GM19395 (cell line): ENCODE measurements at regions not wholly inside any gene's neighbourhood (a gene's known extent, or its start where the extent isn't known, plus 50 kb on each side); places are given as distances from the start of the nearest gene placed in this dataset.

Experiments used
- ATAC-seq: cut with Tn5 transposase; IDR thresholded peaks from one replicate; pipeline ENCODE4 v1.9.1; 2021; ENCODE audit warnings: mild to moderate bottlenecking, moderate library complexity; ENCODE audit not compliant: unreplicated experiment

- no peak for ATAC-seq
Measured at GRCh38 chr6:120141601-120142000, 792.0 kb upstream of the MAN1A1 start.

GRCh38 chr6:120137492-120137891 lies 787.9 kb upstream of the MAN1A1 start:
- no peak for ATAC-seq

DNA sequence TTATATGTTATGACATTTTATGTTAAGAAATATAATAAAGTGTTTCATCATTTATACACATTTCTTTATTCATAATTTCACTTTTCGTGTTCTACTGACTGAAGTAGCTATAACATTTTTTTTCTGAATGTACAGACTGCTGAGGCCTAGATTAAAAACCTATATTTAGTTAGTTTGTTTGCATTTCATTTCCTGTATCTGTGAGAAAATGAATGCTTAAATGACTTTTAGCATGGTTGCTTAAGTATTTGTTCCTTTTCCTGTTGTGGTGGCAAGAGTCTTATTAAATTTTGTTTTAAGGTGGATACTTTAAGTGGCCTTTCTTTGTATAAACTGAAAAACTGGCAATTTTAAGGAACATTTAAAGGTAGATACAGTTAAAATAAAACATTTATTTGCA lies 779.7 kb upstream of the MAN1A1 start:
- ATAC-seq, result no peak

GRCh38 chr6:120122401-120122800 lies 772.8 kb upstream of the MAN1A1 start:
- ATAC-seq, result no peak

- ATAC-seq, result no peak
Measured at GRCh38 chr6:120116343-120116742, 766.8 kb upstream of the MAN1A1 start.

GRCh38 chr6:120112980-120113379 lies 763.4 kb upstream of the MAN1A1 start:
- ATAC-seq, result no peak

DNA sequence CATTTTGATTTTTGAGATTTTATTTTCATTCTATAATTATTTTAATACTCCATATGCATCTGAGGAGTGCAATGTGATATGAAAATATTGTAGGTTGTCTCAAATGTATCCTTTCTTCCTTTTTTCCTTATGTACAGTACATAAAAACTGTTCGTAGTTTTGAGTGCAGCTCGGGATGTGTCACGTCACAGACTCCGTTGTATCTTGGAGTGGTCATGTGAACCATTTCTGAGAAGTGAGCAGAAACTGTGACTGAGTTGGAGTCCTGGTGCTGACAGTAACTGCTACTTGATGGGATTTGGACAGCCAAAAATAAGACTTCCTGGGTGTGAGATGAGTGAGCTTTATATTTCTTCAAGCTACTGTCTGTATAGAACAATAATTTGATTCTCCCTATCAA lies 761.4 kb upstream of the MAN1A1 start:
- ATAC-seq, result no peak

DNA sequence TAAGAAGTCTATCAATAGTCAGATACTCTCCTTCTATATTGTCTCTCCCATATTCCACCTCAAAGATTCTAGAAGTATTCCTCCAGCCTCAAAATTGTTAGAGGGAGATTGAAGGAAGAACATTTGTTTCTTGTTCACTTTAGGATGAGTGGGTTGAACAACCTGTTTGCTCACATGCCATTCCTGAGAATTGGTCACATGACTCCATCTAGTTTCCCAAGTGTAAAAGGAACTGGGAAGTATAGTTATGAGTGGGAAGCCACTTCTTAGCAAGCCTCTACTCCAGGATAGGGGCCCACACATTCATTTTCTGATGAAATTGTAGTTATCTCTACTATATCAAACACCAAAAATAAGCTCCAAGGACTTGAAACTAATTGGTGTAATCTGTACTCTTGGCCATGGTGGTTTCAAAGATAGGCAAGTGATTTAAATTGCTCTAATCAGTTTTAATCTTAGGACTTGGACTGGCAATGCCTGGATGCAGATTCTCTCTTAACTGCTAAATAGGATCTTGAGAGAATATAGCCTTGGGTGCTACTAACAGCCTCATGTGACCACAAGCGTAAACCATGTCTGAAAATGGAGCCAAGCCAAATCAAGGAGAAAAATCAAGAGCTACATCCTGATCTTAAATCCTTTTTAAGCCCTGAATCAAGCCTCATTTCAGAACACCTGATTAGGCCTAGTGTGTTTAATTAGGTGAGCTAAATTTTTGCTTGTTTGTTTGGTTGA lies 758.7 kb upstream of the MAN1A1 start:
- no peak for ATAC-seq

DNA sequence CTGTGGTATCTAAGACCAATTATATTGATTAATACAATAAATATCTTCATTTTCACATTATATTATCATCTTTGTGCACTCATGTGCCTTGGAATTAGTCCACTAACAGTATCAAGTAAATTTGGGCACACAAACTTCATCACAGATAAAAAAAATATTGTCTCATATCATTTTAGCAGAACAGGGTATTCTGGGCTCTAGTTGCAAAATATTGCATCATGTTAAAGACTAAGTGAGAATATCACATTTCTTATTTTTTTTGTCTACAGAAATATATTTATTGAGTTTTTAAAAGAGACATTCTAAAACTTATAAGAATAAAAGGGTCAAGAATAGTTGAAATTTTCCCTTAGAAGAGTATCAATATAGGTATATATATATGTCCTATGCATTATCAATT lies 754.1 kb upstream of the MAN1A1 start:
- no peak for ATAC-seq

DNA sequence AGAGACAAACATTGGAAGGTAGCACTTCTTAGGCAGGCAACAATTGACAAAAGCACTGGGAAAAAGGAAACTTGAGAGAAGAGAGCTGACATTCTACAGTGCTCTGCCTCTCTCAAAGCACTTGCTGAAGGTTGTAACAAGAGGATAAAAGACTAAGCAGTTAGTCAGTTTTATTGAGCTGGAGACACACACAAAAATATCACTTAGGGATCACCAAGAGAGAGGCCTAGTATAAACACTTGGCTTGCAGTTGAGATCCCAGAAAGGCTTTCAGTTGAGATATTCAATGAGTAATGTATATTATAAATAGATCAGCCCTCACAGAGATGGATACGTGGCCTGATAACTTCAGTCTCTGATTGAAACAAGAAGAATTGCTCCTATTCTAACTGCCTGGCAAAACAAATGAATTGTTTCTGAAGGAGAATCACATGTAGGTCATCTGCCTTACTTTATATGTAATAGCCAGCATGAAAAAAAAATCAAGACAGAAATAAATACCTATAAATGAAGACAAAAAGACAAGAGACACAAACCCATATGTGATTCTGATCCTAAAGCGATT lies 747.2 kb upstream of the MAN1A1 start:
- no peak for ATAC-seq

GRCh38 chr6:120083186-120083585 lies 733.6 kb upstream of the MAN1A1 start:
- no peak for ATAC-seq

GRCh38 chr6:120077489-120077888 lies 727.9 kb upstream of the MAN1A1 start:
- ATAC-seq, result no peak

DNA sequence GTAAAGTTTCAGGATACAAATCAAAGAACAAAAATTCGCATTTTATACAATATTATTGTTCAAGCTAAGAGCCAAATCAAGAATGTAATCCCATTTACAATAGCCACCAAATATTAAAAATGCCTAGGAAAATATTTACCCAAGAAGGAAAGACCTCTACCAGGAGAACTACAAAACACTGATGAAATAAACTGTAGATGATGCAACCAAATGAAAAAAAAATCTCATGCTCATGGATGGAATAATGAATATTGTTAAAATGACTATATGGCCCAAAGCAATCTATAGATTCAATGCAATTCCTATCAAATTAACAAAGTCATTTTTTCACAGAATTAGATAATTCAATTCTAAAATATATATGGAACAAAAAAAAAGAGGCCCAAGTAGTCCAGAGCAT lies 708.8 kb upstream of the MAN1A1 start:
- no peak for ATAC-seq

- peak; percentile 83 for ATAC-seq
Measured at GRCh38 chr6:120056085-120056484, 706.5 kb upstream of the MAN1A1 start.

DNA sequence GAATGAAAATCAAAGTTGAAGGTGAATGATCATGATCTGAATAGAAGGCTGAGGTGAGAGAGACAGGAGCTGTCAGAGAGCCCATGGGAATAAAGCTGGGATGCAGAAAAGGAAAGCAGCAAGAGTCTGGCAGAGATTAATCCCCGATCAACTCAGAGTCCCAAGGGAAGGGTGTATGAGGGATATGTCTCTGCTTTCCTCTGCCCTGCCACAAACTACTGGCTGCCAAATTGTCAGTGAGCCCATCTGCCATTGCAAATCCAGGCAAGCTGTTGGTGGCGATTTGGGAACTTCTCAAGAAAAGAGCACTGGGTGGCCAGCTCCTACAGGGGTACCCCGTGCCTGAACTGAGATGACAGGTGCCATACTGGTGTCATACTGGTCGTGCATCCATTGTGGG lies 705.5 kb upstream of the MAN1A1 start:
- no peak for ATAC-seq

- no peak for ATAC-seq
Measured at GRCh38 chr6:120039664-120040063, 690.1 kb upstream of the MAN1A1 start.

- ATAC-seq, result no peak
Measured at GRCh38 chr6:120031837-120032236, 682.3 kb upstream of the MAN1A1 start.

DNA sequence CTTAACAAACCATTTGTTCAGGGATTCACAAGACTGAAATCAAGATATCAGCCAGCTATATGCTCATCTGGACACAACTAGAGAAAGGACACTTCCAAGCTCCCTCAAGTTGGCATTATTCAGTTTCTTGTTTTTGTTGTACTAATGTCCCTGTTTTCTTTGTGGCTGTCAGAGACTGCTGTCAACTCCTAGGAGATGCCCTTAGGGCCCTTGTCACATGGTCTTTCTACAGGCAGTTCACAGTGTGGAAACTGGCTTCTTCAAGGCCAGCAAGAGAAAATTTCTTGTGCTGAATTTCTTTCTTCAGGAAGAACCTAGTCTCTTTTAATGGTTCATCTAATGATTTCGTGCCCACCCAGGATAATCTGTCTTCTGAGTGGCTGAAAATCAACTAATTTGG lies 677.2 kb upstream of the MAN1A1 start:
- no peak for ATAC-seq

- no peak for ATAC-seq
Measured at GRCh38 chr6:120010075-120010474, 660.5 kb upstream of the MAN1A1 start.

DNA sequence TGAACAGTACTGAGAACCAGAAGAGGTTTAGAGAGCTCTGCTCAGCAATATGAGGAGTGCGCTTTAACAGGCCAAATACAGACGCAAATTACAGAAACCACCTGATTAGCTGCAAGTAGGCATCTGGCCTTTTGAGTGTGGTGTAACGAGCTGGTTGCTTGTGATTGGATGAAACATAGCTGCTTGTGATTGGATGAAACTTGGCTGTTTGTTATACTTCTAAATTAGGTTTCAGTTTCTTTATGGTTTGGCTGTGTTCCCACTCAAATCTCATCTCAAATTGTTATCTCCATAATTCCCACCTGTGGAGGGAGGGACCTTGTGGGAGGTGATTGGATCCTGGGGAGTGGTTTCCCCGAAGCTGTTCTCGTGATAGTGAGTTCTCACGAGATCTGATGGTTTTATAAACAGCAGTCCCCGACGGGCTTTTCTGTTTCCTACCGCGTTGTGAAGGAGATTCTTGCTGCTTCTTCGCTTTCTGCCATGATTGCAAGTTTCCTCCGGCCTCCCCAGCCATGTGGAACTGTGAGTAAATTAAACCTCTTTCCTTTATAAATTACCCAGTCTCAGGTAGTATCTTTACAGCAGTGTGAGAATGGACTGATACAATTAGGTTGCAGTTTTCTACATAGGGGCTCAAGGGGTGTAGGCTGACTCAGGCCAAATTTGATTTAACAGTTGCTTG lies 655.9 kb upstream of the MAN1A1 start:
- no peak for ATAC-seq

DNA sequence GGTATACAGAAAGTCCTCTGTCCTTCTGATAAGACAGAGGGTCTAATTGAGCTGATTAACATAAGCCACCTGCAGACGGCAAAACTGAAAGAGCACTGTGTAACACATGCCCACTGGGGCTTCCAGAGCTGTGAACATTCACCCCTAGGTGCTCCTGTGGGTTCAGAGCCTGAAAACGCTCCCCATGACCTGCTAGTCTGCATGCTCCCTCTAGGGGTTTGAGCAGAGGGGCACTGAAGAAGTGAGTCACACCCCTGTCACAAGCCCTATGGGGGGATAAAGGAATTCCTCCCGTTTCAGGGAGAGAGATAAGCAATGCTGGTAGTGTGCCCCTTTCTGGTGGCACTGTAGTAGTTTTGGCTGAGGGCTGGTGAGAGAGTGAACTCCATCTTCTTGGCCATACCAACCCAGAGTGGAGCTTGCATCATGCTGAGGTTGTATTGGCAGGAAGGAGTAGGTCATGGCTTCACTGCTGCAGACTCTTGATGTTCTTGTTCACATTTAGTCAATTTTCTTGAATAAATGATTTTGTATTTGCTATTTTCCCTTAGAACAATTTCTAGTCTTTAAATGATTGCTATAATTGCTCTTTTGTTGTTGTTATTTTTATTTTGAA lies 637.5 kb upstream of the MAN1A1 start:
- peak; percentile 60 for ATAC-seq
